ENCODE measurements at regions not wholly inside any gene's neighbourhood (a gene's known extent, or its start where the extent isn't known, plus 50 kb on each side); places are given as distances from the start of the nearest gene placed in this dataset.

DNA sequence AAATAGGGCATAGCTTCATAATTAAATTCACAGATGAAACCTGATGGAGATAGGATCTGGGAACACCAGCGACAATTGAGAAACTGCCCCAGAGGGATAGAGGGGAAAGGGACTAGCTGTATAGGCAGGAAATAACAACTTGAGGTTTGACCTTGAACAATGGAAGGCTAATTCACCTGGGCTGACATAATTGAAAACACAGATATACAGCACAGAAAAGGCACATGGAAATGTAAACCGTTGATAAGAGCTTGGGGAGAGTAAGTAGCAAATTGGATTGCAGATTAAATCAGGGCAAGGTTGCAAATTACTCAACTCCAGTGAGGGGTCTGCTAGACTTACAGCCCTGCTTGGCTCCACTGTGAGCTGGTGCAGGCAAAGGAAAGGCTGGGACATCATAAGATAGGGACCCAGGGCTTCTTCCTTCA, 246.7 kb downstream of the DLEU7 start:
- in situ Hi-C loops (cut with MboI; ENCODE audit: low pct_ligation_motif_present in 1 of 4, low pct_unique_long_range_greater_than_20kb in 1 of 4, low sequenced_read_pairs in 3 of 4), result no loop called here
- no peak for DNase-seq
- TF ChIP-seq POLR2AphosphoS5 (IDR thresholded peaks at IDR 0.05), result no peak
- no peak for TF ChIP-seq EP300 (IDR thresholded peaks at IDR 0.05; ENCODE audit: low read depth)
- no peaks in the 10 kb centered on the region for H3K4me1 ChIP-seq
- H3K9me3 ChIP-seq, result no peaks in the 10 kb centered on the region
- WGBS, 2 donors (ENCODE audit: low coverage in 1 of 2), result 81 to 84% methylated on average over 2 of the region's 2 CpGs
- no peak overlapping the region for H3K27ac ChIP-seq
- no peaks in the 10 kb centered on the region for H3K36me3 ChIP-seq
- H3K4me3 ChIP-seq, result no peak overlapping the region
- H3K27me3 ChIP-seq, result no peaks in the 10 kb centered on the region
- intact Hi-C loops (cut with DNase I; ENCODE audit: low total_unique reads), result no loop called here

DNA sequence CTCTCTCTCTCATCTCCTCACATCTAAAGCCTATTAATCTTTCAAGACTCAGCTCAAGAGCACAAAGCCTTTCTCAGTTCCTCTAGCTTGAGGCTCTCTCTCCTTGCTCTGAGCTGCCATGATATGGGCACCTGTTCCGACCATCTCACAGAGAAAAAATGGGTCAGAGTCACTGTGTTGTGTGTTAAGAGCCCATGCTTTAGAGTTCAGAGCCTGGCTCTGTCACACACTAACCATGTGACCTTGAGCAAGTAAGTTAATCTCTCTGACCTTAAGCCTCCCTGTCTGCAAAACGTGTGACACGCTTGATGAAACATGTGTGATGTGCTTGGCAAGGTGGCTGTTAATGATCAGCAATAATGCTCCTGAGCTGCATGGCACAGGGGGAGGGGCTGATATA, 245.2 kb downstream of the DLEU7 start:
- in situ Hi-C loops (cut with MboI; ENCODE audit: low pct_ligation_motif_present in 1 of 4, low pct_unique_long_range_greater_than_20kb in 1 of 4, low sequenced_read_pairs in 3 of 4), result no loop called here
- H3K4me1 ChIP-seq, result no peaks in the 10 kb centered on the region
- no peaks in the 10 kb centered on the region for H3K9me3 ChIP-seq
- intact Hi-C loops (cut with DNase I; ENCODE audit: low total_unique reads), result no loop called here
- TF ChIP-seq POLR2AphosphoS5 (IDR thresholded peaks at IDR 0.05) (no peak), POLR2A (IDR thresholded peaks at IDR 0.05) (no peak), EP300 (IDR thresholded peaks at IDR 0.05; ENCODE audit: low read depth) (no peak)
- TF ChIP-seq, protein P1, sequence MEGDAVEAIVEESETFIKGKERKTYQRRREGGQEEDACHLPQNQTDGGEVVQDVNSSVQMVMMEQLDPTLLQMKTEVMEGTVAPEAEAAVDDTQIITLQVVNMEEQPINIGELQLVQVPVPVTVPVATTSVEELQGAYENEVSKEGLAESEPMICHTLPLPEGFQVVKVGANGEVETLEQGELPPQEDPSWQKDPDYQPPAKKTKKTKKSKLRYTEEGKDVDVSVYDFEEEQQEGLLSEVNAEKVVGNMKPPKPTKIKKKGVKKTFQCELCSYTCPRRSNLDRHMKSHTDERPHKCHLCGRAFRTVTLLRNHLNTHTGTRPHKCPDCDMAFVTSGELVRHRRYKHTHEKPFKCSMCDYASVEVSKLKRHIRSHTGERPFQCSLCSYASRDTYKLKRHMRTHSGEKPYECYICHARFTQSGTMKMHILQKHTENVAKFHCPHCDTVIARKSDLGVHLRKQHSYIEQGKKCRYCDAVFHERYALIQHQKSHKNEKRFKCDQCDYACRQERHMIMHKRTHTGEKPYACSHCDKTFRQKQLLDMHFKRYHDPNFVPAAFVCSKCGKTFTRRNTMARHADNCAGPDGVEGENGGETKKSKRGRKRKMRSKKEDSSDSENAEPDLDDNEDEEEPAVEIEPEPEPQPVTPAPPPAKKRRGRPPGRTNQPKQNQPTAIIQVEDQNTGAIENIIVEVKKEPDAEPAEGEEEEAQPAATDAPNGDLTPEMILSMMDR (IDR thresholded peaks at IDR 0.05), result no peak
- no peak overlapping the region for H3K4me3 ChIP-seq
- H3K36me3 ChIP-seq, result no peaks in the 10 kb centered on the region
- DNase-seq, result no peak
- H3K27me3 ChIP-seq, result no peaks in the 10 kb centered on the region
- 0 to 56% methylated on average over 1 to 3 of the region's 3 CpGs for WGBS, 2 donors (ENCODE audit: low coverage in 1 of 2)
- H3K27ac ChIP-seq, result no peak overlapping the region

DNA sequence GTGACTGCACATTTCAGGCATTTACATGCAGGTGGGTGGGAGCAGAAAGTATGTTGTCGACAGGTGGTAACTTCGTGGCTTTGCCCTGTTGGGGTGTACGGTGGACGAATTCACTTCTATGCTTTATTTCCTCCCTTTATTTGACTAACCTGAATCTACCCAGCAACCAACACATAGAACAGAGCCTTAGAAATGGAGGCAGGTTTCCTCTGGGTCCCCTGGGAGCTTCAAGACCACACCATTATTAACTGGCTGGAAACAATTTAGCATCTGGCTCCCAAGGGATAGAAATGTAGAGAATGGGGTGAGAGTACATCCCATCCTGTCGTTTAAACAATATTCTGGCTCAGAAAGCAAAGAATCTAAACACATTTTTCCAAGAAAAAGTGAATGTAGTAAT, 244.4 kb downstream of the DLEU7 start:
- in situ Hi-C loops (cut with MboI; ENCODE audit: low pct_ligation_motif_present in 1 of 4, low pct_unique_long_range_greater_than_20kb in 1 of 4, low sequenced_read_pairs in 3 of 4), result no loop called here
- DNase-seq, result no peak
- intact Hi-C loops (cut with DNase I; ENCODE audit: low total_unique reads), result no loop called here
- no peak overlapping the region for H3K27ac ChIP-seq
- no peaks in the 10 kb centered on the region for H3K4me1 ChIP-seq
- no peak overlapping the region for H3K4me3 ChIP-seq
- no peaks in the 10 kb centered on the region for H3K27me3 ChIP-seq
- TF ChIP-seq, protein P1 (IDR thresholded peaks at IDR 0.05), result no peak
- TF ChIP-seq POLR2A (IDR thresholded peaks at IDR 0.05) (no peak), POLR2AphosphoS5 (IDR thresholded peaks at IDR 0.05) (no peak), EP300 (IDR thresholded peaks at IDR 0.05; ENCODE audit: low read depth) (no peak)
- 39 to 83% methylated on average over 1 to 5 of the region's 5 CpGs for WGBS, 2 donors (ENCODE audit: low coverage in 1 of 2)
- no peaks in the 10 kb centered on the region for H3K36me3 ChIP-seq
- H3K9me3 ChIP-seq, result no peaks in the 10 kb centered on the region

DNA sequence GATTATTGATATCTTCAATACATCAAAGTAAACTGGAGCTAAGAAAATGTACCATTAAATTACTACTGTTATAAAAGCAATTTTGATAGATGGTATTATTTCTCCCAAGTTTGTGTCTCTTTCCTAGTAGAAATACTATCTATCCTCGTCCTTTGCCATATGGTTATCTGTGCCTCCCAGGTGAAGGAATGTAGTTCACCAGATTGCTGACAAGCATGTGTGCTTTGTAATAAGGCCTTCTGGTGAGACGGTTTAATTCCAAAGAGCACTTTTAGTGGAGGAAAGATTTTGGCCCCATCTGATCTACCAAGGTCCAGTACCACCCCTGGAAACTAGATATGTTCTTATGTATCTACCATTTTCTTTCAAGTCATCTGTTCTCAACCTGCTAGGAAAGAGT, 243.6 kb downstream of the DLEU7 start:
- Histone ChIP-seq H3K27ac (no peak overlapping the region), H3K36me3 (no peaks in the 10 kb centered on the region), H3K4me1 (no peaks in the 10 kb centered on the region), H3K4me3 (no peak overlapping the region), H3K27me3 (no peaks in the 10 kb centered on the region), H3K9me3 (no peaks in the 10 kb centered on the region)
- no peak for DNase-seq
- intact Hi-C loops (cut with DNase I; ENCODE audit: low total_unique reads) (no loop called here), in situ Hi-C loops (cut with MboI; ENCODE audit: low pct_ligation_motif_present in 1 of 4, low pct_unique_long_range_greater_than_20kb in 1 of 4, low sequenced_read_pairs in 3 of 4) (no loop called here)
- WGBS, 2 donors (ENCODE audit: low coverage in 1 of 2), result 46 to 90% methylated on average over 2 of the region's 2 CpGs
- TF ChIP-seq POLR2A (IDR thresholded peaks at IDR 0.05) (no peak), POLR2AphosphoS5 (IDR thresholded peaks at IDR 0.05) (no peak), EP300 (IDR thresholded peaks at IDR 0.05; ENCODE audit: low read depth) (no peak)
- TF ChIP-seq, protein P1 (IDR thresholded peaks at IDR 0.05), result no peak

DNA sequence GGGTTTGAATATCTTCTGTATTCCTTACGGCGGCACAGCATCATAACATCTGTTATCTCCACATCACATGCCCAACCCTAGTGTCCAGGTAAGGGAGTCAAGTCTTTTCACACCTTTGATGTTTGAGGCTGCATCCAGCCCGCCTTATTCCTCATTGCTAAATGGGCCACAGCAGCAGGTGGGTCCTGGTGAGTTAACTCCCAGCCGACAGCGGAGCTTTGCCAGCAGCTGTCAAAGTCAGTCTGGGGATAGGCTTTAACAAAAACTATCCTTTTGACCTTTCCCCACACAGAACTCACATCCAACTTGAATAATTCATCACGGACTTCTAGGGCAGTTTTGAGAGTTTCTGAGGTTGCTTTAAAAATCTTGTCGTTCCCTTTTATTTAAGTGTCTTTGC, 235.1 kb downstream of the DLEU7 start:
- Histone ChIP-seq H3K9me3 (no peaks in the 10 kb centered on the region), H3K4me1 (no peaks in the 10 kb centered on the region), H3K36me3 (no peaks in the 10 kb centered on the region), H3K27me3 (no peaks in the 10 kb centered on the region), H3K4me3 (no peak overlapping the region), H3K27ac (no peak overlapping the region)
- TF ChIP-seq EP300 (IDR thresholded peaks at IDR 0.05; ENCODE audit: low read depth) (no peak), POLR2A (IDR thresholded peaks at IDR 0.05) (no peak), POLR2AphosphoS5 (IDR thresholded peaks at IDR 0.05) (no peak)
- TF ChIP-seq, protein P1 (IDR thresholded peaks at IDR 0.05), result no peak
- in situ Hi-C loops (cut with MboI; ENCODE audit: low pct_ligation_motif_present in 1 of 4, low pct_unique_long_range_greater_than_20kb in 1 of 4, low sequenced_read_pairs in 3 of 4) (no loop called here), intact Hi-C loops (cut with DNase I; ENCODE audit: low total_unique reads) (no loop called here)
- 84 to 93% methylated on average over 7 of the region's 7 CpGs for WGBS, 2 donors (ENCODE audit: low coverage in 1 of 2)
- DNase-seq, result no peak

All from transverse colon (tissue), 4 donors.